OCI-LY1 (cell line): ENCODE measurements at regions not wholly inside any gene's neighbourhood (a gene's known extent, or its start where the extent isn't known, plus 50 kb on each side); places are given as distances from the start of the nearest gene placed in this dataset.

ENCODE experiments used
- EZH2 ChIP-seq: fragments of 200-600 bp; sonication (generic), shearing (Covaris generic); IDR thresholded peaks from 2 replicates; pipeline ENCODE4 v1.8.0; 2017; ENCODE audit warnings: borderline replicate concordance, mixed run types, mild to moderate bottlenecking, antibody characterized with exemption, low read length, moderate library complexity, mixed read lengths
- TF ChIP-seq, protein P1 (sequence below): fragments of 200-600 bp; sonication (generic), shearing (Covaris generic); IDR thresholded peaks from 2 replicates; pipeline ENCODE4 v1.5.1; 2017; ENCODE audit warnings: mild to moderate bottlenecking, antibody characterized with exemption, low read length, moderate library complexity, mixed read lengths

- TF ChIP-seq, protein P1, sequence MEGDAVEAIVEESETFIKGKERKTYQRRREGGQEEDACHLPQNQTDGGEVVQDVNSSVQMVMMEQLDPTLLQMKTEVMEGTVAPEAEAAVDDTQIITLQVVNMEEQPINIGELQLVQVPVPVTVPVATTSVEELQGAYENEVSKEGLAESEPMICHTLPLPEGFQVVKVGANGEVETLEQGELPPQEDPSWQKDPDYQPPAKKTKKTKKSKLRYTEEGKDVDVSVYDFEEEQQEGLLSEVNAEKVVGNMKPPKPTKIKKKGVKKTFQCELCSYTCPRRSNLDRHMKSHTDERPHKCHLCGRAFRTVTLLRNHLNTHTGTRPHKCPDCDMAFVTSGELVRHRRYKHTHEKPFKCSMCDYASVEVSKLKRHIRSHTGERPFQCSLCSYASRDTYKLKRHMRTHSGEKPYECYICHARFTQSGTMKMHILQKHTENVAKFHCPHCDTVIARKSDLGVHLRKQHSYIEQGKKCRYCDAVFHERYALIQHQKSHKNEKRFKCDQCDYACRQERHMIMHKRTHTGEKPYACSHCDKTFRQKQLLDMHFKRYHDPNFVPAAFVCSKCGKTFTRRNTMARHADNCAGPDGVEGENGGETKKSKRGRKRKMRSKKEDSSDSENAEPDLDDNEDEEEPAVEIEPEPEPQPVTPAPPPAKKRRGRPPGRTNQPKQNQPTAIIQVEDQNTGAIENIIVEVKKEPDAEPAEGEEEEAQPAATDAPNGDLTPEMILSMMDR = no peak
- no peak for TF ChIP-seq EZH2
These were observed 319.5 kb upstream of the NOCT start for GRCh38 chr4:138696058-138696457.
